Fibroblast of lung (primary cell): ENCODE measurements at regions not wholly inside any gene's neighbourhood (a gene's known extent, or its start where the extent isn't known, plus 50 kb on each side); places are given as distances from the start of the nearest gene placed in this dataset.

Source experiments
- EZH2 ChIP-seq: IDR thresholded peaks from 2 replicates; pipeline ENCODE4 v1.5.1; 2012; ENCODE audit warnings: low read length, control low read depth, mild to moderate bottlenecking; ENCODE audit errors: missing control alignments
- TF ChIP-seq, protein P1 (sequence below), 2 donors: IDR thresholded peaks in 1 of 2; conservative IDR thresholded peaks in 1 of 2; 1 replicate in 1 of 2; 2 replicates in 1 of 2; pipeline ENCODE4 v1.5.1; 2011 to 2012; ENCODE audit warnings: low read length in 2 of 2, control low read depth in 1 of 2, inconsistent platforms in 1 of 2, low read depth in 1 of 2, mild to moderate bottlenecking in 1 of 2

- TF ChIP-seq, protein P1, sequence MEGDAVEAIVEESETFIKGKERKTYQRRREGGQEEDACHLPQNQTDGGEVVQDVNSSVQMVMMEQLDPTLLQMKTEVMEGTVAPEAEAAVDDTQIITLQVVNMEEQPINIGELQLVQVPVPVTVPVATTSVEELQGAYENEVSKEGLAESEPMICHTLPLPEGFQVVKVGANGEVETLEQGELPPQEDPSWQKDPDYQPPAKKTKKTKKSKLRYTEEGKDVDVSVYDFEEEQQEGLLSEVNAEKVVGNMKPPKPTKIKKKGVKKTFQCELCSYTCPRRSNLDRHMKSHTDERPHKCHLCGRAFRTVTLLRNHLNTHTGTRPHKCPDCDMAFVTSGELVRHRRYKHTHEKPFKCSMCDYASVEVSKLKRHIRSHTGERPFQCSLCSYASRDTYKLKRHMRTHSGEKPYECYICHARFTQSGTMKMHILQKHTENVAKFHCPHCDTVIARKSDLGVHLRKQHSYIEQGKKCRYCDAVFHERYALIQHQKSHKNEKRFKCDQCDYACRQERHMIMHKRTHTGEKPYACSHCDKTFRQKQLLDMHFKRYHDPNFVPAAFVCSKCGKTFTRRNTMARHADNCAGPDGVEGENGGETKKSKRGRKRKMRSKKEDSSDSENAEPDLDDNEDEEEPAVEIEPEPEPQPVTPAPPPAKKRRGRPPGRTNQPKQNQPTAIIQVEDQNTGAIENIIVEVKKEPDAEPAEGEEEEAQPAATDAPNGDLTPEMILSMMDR (conservative IDR thresholded peaks at IDR 0.05 in 1 of 2, IDR thresholded peaks at IDR 0.05 in 1 of 2; ENCODE audit: low read depth in 1 of 2, low read length in 2 of 2): no peak
- no peak for TF ChIP-seq EZH2
Measured at GRCh38 chr15:93477721-93478120, 388.7 kb upstream of the RGMA start.
